ENCODE measurements at regions not wholly inside any gene's neighbourhood (a gene's known extent, or its start where the extent isn't known, plus 50 kb on each side); places are given as distances from the start of the nearest gene placed in this dataset.

GRCh38 chr4:153154007-153154975 lies 50.0 kb upstream of the TRIM2 start:
- H3K27me3 Mint-ChIP-seq (ENCODE audit: low read depth) = peaks cover 11% of the 10 kb centered on the region
- no peak for DNase-seq (ENCODE audit: low spot score in 2 of 2, unreplicated experiment in 2 of 2)
- peak overlapping the region; percentile 92 for H3K27ac Mint-ChIP-seq
- H3K9me3 Mint-ChIP-seq = no peaks in the 10 kb centered on the region
- H3K36me3 Mint-ChIP-seq = no peaks in the 10 kb centered on the region
- H3K4me1 Mint-ChIP-seq = peaks cover 34% of the 10 kb centered on the region
- TF ChIP-seq CTCF (IDR thresholded peaks at IDR 0.05; ENCODE audit: unreplicated experiment) = no peak
- H3K4me3 Mint-ChIP-seq = peak overlapping the region; percentile 85
